Astrocyte of the cerebellum (primary cell): ENCODE measurements at regions not wholly inside any gene's neighbourhood (a gene's known extent, or its start where the extent isn't known, plus 50 kb on each side); places are given as distances from the start of the nearest gene placed in this dataset.

Experiments
- DNase-seq: peaks from one replicate; pipeline ENCODE4 v3.0.0-alpha.2; 2011; ENCODE audit warnings: low read depth
- H3K4me3 ChIP-seq: 2 replicates; pipeline ENCODE4 v1.5.1; 2011; ENCODE audit warnings: mild to moderate bottlenecking, low read depth, low read length, moderate library complexity
- CTCF ChIP-seq: IDR thresholded peaks from 2 replicates; pipeline ENCODE4 v1.5.1; 2012; ENCODE audit warnings: low read length, low read depth, moderate library complexity, mild to moderate bottlenecking; ENCODE audit errors: missing control alignments
- in situ Hi-C: cut with HindIII; loops from 2 replicates; pipeline ENCODE4 v1.10.0; 2017; ENCODE audit warnings: low sequenced_read_pairs

GRCh38 chr18:40431071-40431985, 1523.7 kb upstream of the PIK3C3 start:
- TF ChIP-seq CTCF: no peak
- in situ Hi-C loops: no loop called here
- no peak for DNase-seq
- no peak overlapping the region for H3K4me3 ChIP-seq

GRCh38 chr18:40423291-40423690, 1531.7 kb upstream of the PIK3C3 start:
- no peak for DNase-seq
- no peak for TF ChIP-seq CTCF
- in situ Hi-C loops: no loop called here
- H3K4me3 ChIP-seq: no peak overlapping the region

GRCh38 chr18:40420675-40421074, 1534.4 kb upstream of the PIK3C3 start:
- in situ Hi-C loops: no loop called here
- no peak for DNase-seq
- no peak for TF ChIP-seq CTCF
- H3K4me3 ChIP-seq: no peak overlapping the region

GRCh38 chr18:40417501-40417900, 1537.5 kb upstream of the PIK3C3 start:
- no peak overlapping the region for H3K4me3 ChIP-seq
- no peak for DNase-seq
- in situ Hi-C loops: no loop called here
- no peak for TF ChIP-seq CTCF

- no peak for DNase-seq
- no peak for TF ChIP-seq CTCF
- in situ Hi-C loops: no loop called here
Measured at GRCh38 chr18:40415821-40416220, 1539.2 kb upstream of the PIK3C3 start.

GRCh38 chr18:40415176-40415791, 1539.8 kb upstream of the PIK3C3 start:
- in situ Hi-C loops: no loop called here
- H3K4me3 ChIP-seq: no peak overlapping the region
- DNase-seq: no peak
- TF ChIP-seq CTCF: no peak

More at GRCh38 chr18:40415821-40416220, 1539.2 kb upstream of the PIK3C3 start:
- H3K4me3 ChIP-seq: no peak overlapping the region
